Stimulated activated CD4-positive, alpha-beta T cell treated with anti-CD3 and anti-CD28 coated beads, Interleukin-1b, Interleukin-23, amount 100 ng/mL, for 48 hours (primary cell): ENCODE measurements at regions not wholly inside any gene's neighbourhood (a gene's known extent, or its start where the extent isn't known, plus 50 kb on each side); places are given as distances from the start of the nearest gene placed in this dataset.

Source experiments
- DNase-seq: peaks from one replicate; pipeline ENCODE4 v3.0.0-alpha.2; 2020

DNA sequence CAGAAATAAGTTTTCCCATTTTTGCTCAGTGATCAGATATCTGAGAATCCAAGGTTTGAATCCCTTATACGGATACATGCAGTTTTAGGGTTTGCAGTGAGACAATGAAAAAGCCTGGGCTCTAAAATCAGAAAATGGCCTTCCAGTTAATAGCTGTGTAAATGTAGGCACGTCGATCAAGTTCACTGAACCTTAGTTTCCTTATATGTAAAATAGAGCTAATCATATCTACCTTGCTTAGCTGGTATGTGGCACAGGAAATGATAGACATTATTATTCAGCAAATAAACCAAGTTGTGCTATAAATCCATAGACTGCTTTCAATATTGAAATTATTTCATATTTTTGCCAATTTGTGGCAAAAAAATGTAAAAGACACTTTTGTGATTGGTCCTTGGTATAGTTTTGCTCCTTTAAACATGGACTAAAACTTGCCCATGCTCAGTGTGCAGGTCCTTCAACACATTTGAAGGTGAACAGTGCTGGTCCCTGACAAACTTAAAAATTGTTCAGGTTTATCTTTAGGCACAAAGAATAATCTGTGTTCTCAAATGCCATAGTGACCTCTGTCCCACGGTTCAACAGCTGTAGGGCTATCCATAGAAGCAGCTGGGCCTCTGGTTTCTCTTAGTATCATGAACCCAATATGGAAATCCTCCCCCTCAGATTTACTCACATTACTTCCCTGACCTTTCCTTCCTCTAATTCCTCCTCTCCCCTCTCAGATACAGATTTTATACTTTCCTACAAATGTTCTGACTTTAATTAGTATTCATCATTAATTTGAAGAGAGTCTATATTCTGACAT lies 51.0 kb downstream of the CCDC54 start:
- DNase-seq: no peak

- DNase-seq: peak; percentile 58
Observed at GRCh38 chr3:107429320-107430181, 52.3 kb downstream of the CCDC54 start.

DNA sequence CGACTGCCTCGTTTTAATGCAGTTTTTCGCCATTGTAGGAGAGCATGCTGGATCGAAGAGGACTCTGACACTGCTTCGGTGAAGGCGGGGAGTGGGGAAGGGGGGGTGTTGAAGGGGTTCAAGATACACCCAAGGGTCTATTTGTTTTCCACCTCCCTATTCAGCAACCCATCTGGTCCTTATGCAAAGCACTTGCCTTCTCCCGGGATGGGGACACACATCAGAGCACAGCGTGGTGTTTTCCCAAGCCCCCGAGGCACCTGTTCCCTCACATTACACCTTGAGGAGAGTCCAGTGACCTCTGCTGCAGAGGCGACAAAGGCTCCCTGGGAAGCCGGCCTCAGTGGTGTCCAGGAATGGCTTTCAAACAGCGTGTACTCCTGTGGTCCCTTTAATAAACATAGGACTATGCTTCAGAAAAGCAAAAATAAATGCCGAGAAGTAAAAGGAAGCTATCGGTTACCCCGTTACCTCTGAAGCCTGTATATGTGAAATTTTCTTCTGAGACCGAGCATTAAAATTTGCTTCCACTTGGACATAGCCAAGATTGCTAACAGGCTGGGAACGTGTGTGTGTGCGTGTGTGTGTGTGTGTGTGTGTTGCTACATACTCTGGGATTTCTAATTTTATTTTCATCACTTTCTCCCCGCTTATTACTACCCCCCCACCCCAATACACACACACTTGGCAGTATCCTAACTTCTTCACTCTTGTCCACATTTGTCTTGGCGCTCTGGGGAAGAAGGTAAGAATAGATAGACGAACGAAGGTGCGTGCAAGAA lies 53.2 kb downstream of the CCDC54 start:
- no peak for DNase-seq

DNA sequence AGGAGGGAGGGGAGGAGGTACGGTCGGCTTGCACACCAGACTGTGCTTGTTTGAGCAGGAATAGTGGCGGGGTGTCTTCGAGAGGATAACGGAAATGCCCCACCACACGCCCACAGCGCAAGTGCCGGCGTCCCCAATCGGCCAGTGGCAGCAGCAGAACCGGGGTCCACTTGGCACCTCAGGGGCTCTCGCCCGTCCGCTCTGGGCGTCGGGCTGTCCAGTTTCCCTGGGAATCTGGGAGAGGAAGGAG lies 53.7 kb downstream of the CCDC54 start:
- peak; percentile 28 for DNase-seq

- peak; percentile 50 for DNase-seq
Observed at GRCh38 chr3:107431246-107432012, 54.2 kb downstream of the CCDC54 start.

- no peak for DNase-seq
Observed at GRCh38 chr3:107432013-107432515, 54.8 kb downstream of the CCDC54 start.

- no peak for DNase-seq
Observed at GRCh38 chr3:107432646-107433045, 55.4 kb downstream of the CCDC54 start.

DNA sequence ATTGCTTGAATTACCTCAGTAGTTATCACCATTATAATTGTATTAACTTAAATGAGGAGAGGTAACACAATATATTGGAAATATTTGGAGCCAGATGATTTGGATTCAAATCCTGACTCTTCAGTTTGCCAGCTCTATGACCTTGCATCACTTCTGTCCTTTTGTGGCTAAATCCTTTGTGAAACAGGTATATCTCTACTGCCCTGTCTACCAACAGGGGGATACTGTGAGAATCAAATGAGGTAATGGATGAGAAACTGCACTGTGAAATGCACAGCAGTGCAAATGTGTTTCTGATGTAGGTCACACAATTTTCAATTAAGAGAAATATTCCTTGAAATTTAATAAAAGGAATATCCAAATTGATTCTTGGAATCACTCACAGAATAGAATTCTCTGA lies 58.8 kb downstream of the CCDC54 start:
- no peak for DNase-seq

DNA sequence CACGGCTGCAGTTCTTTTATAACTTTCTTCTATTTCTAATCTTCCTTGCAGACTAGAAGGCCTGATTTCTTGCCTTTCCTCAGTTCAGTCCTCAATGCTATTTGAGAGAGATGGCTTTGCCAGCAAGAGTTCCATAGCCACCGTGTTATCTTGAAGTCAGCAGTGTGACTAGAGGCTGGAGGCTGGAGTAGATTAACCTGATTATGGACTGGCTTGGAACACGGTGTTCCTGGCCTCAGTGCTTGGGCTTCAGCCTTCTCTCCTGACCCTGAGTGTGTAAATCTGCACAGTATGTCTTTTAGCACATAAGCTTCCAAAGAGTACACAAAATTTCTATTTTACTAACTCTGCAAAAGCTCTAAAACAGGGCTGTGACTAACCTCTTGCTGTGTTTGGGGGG lies 61.4 kb downstream of the CCDC54 start:
- DNase-seq: no peak

DNA sequence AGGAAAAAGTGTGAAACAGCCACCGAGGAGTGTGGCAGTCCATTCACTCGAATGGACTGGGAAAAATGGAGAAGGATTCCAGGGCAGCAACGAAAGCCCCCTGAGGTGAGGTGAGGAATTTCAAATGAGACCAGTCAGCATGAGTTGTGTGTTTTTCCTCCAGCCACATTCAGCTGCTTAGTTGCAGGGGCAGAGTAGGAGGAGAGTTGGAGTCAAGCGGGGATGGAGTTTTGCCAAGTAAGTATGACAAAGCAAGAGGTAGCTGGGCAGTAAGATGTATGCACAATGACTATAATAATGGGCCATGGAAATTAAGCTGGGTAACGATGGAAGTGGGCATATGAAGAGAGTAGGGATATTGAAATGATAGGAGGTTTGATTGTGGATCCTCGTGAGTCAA lies 64.4 kb downstream of the CCDC54 start:
- no peak for DNase-seq

DNA sequence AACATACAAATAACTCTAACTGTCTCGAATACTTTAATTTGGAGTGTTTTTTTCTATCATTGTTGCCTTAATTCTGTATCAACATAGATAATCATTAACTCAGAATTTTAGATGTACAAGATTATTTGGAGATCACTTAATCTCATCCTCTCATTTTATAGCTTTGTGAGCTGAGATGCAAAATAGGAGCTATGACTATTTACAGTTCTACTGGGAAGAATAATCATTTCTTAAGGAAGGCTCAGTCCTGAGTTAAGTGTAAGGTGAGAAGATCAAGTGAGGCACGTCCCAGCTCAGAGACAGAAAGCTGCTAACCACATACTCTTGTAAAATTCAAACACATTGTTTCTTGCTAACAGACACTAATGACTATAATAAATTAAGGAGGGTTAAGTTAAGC lies 66.2 kb downstream of the CCDC54 start:
- DNase-seq: no peak

- DNase-seq: no peak
Observed at GRCh38 chr3:107446706-107447105, 69.5 kb downstream of the CCDC54 start.

GRCh38 chr3:107450254-107450893 lies 72.4 kb upstream of the BBX start:
- peak; percentile 27 for DNase-seq

- no peak for DNase-seq
Observed at GRCh38 chr3:107452436-107452835, 70.3 kb upstream of the BBX start.

- no peak for DNase-seq
Observed at GRCh38 chr3:107453504-107453903, 69.3 kb upstream of the BBX start.

GRCh38 chr3:107455621-107456020 lies 67.1 kb upstream of the BBX start:
- DNase-seq: no peak

- no peak for DNase-seq
Observed at GRCh38 chr3:107456501-107456900, 66.3 kb upstream of the BBX start.

- no peak for DNase-seq
Observed at GRCh38 chr3:107458871-107459270, 63.9 kb upstream of the BBX start.

- no peak for DNase-seq
Observed at GRCh38 chr3:107461721-107462120, 61.0 kb upstream of the BBX start.

GRCh38 chr3:107464037-107464436 lies 58.7 kb upstream of the BBX start:
- DNase-seq: no peak

DNA sequence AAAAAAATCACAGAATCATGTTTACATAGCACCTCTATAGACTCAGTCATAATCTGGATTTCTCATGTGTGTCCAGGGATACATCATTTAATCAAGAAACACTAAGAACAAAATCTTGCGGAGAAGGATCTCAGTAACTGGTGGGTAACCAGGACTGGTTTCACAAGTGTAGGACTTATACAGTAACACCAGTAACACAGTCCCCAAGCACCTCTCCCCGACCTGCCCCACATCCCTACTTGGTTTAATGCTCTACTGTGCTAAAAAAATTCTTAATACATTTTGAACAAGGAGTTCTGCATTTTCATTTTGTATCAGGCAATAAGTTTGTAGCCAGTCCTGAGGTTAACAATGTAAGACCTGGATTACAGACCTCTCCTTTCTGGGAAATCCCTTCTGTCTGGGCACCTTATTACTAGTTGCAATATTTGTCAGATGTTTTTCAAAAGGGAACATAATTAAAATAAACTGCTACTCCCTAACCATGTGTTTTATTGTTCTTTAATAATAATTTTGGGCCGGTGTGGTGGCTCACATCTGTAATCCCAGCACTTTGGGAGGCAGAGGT lies 57.6 kb upstream of the BBX start:
- DNase-seq: no peak

- DNase-seq: no peak
Observed at GRCh38 chr3:107468782-107469181, 54.0 kb upstream of the BBX start.
